Fibroblast of skin of back (primary cell): ENCODE measurements at regions not wholly inside any gene's neighbourhood (a gene's known extent, or its start where the extent isn't known, plus 50 kb on each side); places are given as distances from the start of the nearest gene placed in this dataset.
"Not testable (repeated sequence)": the region's sequence is repeated elsewhere in the genome, so short reads cannot be mapped to it uniquely, and the experiment has no call there.

Source experiments
- DNase-seq: peaks from one replicate; pipeline ENCODE4 v3.0.0-alpha.2; 2013

DNA sequence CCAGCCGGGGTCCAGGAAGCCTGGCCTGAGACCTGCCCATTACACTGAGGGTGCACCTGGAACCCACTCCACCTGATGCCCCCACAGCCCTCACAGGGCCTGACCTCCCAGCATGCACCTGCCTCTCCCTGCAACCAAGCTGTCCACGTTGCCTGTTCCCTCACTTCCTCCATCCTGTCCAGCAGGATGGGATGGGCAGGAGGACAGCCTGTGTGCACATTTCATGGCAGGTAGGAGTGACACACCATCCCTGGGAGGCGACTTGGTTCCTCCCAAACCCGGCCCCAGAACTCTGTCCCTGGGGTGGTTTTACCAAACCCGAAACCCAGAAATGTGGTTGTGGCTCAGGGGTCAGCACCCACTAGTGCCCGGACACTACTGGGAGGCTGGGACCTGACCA, 203.8 kb upstream of the ZNF519 start:
- not testable (repeated sequence) for DNase-seq

DNA sequence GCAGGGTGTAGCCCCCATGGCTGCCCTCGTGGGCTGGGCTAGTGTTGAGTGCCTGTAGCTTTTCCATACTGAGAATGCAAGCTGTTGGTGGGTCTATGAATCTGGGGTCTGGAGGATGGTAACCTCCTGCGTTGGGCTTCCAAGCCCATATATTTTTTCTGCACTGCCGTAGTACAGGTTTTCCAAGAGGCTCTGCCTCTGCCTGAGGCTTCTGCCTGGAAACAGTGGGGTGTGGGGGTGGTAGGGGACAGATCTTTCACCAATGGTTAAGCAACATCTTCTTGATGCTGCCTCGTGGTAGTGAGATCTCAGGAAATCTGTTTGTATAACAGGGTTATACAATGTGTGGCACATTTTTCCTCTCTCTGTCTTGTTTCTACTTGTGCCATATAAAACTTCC, 189.0 kb upstream of the ZNF519 start:
- DNase-seq = not testable (repeated sequence)

DNA sequence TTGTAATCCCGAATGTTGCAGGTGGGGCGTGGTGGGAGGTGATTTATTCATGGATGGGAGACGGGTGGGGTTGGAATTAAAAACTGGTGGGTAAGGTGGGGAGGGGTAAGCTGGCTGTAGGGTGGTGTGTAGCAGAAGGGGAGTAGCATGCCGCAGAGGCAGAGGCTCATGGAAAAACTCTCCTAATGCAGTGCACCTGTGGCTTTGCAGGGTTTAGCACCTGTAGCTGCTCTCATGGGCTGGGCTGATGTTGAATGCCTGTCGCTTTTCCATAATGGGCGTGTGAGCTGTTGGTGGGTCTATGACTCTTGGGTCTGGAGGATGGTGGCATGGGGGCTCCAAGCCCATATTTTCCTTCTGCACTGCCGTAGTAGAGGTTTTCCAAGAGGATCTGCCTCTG, 169.0 kb upstream of the ZNF519 start:
- not testable (repeated sequence) for DNase-seq

DNA sequence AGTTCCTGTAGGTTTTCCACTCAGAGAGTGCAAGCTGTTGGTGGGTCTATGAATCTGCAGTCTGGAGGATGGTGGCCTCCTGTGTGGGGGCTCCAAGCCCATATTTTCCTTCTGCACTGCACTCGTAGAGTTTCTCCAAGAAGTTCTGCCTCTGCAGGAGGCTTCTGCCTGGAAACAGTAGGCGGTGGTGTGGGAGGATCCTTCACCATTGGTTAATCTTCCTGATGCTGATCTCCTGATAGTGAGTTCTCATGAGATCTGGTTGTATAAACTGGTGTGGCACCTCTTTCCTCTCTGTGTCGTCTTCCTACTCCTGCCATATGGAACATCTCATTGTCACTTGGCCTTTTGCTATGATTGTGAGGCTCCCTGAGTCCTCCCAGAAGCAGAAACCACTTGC, 162.8 kb upstream of the ZNF519 start:
- DNase-seq = not testable (repeated sequence)

DNA sequence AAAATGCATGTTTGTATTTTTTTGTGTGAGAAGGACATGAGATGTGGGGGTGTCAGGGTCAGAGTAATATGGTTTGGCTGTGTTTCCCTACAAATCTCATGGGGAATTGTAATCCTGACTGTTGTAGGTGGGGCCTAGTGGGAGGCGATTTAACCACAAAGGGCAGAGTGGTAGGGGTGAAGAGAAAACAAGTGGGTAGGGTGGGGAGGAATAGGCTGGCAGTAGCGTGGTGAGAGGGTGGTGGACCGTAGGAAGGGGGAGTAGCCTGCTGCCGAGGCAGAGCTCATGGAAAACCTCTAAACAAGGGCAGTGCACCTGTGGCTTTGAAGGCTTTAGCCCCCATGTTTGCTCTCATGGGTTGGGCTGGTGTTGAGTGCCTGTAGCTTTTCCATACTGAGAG, 152.8 kb upstream of the ZNF519 start:
- no peak for DNase-seq

DNA sequence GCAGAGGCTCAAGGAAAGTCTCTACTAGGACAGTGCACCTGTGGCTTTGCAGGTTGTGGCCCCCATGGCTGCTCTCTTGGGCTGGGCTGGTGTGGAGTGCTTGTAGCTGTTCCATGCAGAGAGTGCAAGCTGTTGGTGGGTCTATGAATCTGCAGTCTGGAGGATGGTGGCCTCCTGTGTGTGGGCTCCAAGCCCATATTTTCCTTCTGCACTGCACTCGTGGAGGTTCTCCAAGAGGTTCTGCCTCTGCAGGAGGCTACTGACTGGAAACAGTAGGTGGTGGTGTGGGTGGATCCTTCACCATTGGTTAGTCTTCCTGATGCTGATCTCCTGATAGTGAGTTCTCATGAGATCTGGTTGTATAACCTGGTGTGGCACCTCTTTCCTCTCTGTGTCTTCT, 143.2 kb upstream of the ZNF519 start:
- DNase-seq = not testable (repeated sequence)

DNA sequence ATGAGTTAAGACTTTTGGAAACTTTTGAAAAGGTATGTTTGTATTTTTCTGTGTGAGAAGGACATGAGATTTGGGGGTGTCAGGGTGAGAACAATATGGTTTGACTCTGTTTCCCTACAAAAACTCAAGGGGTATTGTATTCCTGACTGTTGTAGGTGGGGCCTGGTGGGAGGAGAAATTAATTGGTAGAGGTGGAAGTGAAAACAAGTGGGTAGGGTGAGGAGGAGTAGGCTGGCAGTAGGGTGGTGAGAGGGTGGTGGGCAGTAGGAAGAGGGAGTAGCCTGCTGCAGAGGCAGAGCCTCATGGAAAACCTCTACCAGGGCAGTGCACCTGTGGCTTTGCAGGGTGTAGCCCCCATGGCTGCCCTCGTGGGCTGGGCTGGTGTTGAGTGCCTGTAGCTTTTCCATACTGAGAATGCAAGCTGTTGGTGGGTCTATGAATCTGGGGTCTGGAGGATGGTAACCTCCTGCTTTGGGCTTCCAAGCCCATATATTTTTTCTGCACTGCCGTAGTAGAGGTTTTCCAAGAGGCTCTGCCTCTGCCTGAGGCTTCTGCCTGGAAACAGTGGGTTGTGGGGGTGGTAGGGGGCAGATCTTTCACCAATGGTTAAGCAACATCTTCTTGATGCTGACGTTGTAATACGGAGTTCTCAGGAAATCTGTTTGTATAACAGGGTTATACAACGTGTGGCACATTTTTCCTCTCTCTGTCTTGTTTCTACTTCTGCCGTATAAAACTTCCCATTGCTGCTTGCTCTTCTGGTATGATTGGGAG, 133.6 kb upstream of the ZNF519 start:
- not testable (repeated sequence) for DNase-seq

DNA sequence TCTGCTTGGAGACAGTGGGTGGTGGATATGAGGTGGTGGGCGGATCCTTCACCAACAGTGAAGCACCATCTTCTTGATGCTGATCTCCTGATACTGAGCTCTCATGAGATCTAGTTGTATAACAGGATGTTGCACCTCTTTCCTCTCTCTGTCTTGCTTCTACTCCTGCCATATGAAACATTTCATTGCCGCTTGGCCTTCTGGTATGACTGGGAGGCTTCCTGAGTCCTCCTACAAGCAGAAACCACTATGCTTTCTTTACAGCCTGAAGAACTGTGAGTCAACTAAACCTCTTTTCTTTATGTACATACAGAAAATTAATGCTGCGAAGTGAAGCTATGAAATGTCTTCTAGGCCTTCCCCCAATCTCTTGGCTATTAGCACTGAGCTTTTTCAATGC, 130.6 kb upstream of the ZNF519 start:
- DNase-seq = not testable (repeated sequence)

DNA sequence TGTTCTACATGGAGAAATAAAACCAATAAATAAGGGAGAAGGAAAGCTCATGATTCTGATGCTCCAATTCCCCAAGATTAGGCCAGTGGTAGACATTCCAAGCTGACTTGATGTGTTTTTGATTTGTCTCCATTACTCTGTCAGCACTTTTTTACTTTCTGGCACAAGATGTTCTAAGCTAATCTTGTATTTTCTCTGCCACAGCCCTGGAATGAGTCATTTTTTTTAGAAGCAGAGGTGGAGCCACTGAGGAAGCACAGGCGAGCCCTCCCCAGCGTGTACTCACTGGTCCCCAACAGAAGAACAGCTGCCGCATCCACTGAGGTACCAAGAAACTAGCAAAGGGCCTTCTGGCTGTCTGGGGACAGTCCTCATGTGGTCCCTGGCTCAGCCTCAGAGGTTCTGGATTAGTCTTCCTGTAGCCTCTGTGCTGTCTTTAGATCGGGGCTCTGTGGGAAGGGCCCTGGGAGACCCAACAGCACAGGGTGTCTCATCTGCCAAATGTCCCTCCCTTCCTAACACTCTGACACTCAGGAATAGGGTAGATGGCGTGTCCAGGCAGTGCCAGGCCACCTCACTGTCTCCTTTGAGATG, 117.9 kb upstream of the ZNF519 start:
- not testable (repeated sequence) for DNase-seq

DNA sequence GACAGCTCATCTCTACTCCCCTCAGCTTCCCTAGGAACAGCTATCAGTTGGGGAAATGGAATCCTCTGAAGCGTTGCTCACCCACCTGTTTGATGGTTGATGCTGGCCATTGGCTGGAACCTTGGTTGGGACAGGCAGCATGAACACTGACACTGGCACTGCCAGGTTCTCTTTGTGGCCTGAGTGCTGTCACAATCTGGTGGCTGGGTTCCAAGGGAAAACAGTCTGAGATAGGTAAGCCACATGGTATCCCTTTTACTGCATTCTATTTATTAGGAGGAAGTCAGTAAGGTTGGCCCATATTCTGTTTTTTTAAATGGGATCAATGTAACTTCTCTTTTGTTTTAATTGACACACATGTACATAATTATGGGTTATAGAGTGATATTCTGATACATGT, 107.0 kb upstream of the ZNF519 start:
- not testable (repeated sequence) for DNase-seq

DNA sequence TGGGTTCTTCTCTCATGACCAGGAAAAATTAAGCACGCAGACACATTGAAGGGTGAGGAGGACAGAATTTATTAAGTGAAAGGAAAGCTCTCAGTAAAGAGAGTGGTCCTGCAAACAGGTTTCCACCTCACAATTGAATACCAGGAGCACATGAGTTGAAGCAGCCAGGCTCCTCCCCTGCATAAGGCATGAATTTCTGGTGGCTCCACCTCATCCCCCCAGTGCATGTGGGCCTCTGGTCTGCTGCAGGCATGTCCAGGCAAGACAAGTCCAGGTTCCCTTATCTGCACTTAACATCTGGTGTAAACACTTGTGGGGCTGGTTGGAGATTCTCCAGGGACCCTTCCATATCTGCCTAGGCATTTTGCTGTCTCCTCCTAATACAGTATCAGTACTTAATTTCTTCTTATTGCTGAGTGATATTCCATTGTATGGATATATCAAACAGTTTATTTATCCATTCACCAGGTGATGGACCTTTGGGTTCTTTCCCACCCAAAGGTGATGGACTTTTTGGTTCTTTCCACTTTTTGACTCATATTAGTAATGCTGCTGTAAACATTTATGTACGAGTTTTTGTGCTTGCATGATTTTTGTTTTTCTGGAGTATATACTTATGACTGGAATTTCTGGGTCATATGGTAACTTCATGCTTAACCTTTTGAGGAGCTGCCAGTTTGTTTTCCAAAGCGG, 104.3 kb upstream of the ZNF519 start:
- DNase-seq = not testable (repeated sequence)

DNA sequence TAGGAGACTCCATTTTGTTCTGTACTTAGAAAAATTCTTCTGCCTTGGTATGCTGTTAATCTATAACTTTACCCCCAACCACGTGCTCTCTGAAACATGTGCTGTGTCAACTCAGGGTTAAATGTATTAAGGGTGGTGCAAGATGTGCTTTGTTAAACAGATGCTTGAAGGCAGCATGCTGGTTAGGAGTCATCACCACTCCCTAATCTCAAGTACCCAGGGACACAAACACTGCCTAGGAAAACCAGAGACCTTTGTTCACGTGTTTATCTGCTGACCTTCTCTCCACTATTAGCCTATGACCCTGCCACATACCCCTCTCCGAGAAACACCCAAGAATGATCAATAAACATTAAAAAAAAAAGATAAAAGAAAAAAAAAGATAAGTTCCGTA, 93.0 kb upstream of the ZNF519 start:
- not testable (repeated sequence) for DNase-seq

DNA sequence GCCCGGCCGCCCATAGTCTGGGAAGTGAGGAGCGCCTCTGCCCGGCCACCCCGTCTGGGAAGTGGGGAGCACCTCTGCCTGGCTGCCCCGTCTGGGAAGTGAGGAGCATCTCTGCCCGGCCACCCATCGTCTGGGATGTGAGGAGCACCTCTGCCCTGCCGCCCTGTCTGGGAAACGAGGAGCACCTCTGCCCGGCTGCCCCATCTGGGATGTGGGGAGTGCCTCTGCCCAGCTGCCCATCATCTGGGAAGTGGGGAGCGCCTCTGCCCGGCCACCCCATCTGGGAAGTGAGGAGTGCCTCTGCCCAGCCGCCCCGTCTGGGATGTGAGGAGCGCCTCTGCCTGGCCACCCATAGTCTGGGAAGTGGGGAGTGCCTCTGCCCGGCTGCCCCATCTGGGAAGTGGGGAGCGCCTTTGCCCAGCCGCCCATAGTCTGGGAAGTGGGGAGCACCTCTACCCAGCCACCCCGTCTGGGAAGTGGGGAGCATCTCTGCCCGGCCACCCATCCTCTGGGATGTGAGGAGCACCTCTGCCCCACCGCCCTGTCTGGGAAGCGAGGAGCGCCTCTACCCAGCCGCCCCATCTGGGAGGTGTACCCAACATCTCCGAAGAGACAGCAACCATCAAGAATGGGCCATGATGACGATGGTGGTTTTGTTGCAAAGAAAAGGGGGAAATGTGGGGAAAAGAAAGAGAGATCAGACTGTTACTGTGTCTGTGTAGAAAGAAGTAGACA, 92.5 kb upstream of the ZNF519 start:
- DNase-seq = not testable (repeated sequence)

DNA sequence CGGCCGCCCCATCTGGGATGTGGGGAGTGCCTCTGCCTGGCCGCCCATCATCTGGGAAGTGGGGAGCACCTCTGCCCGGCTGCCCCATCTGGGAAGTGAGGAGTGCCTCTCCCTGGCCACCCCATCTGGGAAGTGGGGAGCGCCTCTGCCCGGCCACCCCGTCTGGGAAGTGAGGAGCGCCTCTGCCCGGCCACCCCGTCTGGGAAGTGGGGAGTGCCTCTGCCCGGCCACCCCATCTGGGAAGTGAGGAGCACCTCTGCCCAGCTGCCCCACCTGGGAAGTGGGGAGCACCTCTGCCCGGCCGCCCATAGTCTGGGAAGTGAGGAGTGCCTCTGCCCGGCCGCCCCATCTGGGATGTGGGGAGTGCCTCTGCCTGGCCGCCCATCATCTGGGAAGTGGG, 91.7 kb upstream of the ZNF519 start:
- not testable (repeated sequence) for DNase-seq

DNA sequence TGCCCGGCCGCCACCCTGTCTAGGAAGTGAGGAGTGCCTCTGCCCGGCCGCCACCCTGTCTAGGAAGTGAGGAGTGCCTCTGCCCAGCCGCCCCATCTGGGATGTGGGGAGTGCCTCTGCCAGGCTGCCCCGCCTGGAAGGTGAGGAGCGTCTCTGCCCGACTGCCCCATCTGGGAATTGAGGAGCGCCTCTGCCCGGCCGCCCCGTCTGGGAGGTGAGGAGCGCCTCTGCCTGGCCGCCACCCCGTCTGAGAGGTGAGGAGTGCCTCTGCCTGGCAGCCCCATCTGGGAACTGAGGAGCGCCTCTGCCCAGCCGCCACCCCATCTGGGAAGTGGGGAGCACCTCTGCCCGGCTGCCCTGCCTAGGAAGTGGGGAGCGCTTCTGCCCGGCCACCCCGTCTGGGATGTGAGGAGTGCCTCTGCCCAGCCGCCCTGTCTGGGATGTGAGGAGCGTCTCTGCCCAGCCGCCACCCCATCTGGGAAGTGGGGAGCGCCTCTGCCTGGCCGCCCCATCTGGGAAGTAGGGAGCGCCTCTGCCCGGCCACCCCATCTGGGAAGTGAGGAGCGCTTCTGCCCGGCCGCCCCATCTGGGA, 91.1 kb upstream of the ZNF519 start:
- not testable (repeated sequence) for DNase-seq

DNA sequence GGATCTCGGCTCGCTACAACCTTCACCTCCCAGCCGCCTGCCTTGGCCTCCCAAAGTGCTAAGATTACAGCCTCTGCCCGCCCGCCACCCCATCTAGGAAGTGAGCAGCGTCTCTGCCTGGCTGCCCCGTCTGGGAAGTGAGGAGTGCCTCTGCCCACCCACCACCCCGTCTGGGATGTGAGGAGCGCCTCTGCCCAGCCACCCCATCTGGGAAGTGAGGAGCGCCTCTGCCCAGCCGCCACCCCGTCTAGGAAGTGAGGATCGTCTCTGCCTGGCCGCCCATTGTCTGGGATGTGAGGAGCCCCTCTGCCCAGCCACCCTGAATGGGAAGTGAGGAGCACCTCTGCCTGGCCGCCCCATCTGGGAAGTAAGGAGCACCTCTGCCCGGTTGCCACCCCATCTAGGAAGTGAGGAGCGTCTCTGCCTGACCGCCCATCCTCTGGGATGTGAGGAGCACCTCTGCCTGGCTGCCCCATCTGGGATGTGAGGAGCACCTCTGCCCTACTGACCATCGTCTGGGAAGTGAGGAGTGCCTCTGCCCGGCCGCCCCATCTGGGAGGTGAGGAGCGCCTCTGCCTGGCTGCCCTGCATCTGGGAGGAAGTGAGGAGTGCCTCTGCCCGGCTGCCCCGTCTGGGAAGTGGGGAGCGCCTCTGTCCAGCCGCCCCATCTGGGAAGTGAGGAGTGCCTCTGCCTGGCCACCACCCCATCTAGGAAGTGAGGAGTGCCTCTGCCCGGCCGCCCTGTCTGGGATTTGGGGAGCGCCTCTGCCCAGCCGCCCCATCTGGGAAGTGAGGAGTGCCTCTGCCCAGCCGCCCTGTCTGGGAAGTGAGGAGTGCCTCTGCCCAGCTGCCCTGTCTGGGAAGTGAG, 90.4 kb upstream of the ZNF519 start:
- DNase-seq = not testable (repeated sequence)

DNA sequence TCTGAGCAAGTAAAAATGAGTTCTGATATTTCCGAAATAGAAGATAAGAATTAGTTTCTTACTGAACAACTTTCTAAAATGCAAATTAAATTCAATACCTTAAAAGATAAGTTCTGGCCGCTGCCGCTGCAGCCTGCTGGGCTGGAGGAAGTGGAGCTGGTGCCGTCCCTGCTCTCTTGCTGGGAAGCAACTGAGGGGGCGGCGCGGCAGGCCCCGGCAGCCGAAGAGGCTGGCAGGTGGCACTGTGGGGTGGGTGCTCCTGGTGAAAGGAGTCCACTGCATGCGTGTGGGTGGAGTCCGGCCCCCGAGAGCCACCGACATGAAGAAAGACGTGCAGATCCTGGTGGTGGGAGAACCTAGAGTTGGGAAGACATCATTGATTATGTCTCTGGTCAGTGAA, 89.5 kb upstream of the ZNF519 start:
- DNase-seq = no peak

DNA sequence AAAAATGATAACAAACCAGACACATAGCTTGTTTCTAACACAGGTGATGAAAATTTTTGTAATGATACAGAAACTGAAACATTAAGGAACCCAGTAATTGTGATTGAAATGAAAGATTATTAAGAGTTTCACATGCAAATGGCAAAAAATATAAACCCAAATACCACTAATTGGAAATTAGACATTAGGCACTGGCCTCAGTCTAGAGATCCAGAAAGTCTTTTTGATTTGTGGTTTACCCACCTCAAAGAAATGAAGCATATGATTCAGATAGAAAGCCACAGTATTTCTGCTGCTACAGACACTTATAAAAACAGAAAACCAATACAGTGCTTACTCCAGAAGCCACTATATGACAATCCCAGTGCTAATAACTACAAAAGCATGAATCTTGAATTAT, 83.7 kb upstream of the ZNF519 start:
- not testable (repeated sequence) for DNase-seq

DNA sequence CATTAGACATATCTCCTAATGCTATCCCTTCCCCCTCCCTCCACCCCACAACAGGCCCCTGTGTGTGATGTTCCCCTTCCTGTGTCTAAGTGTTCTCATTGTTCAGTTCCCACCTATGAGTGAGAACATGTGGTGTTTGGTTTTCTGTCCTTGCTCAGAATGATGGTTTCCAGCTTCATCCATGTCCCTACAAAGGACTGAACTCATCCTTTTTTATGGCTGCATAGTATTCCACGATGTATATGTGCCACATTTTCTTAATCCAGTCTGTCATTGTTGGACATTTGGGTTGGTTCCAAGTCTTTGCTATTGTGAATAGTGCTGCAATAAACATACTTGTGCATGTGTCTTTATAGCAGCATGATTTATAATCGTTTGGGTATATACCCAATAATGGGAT, 71.2 kb upstream of the ZNF519 start:
- DNase-seq = not testable (repeated sequence)

DNA sequence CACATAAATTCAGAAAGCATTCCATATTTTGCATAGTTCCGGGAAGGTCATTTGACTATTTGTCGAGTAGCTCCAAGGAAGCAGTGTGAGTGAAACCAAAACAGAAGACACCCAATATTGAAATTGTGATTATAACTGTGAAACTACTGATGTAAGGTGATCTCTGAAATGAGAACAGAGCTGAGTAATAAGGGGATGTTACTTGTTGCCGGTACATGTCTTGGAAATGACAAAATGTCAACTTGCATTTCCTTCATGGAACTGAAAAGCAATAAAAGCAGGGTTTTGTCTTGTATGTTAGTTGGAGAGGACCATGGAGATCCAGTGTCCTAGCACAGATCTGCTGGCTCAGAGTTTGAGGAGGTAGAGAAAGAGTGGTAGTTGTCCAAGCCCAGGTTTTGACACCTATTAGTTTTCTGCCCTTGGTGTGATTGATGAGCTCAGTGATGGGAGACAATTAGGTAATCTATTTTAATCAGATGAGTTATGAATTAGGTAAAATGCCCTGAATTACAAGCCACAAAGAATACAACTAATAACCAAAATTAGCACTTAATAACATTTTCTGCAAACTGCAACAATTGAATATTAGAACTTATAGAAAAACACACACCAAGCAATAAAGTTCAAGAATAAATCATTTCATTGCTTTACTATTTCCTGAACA, 58.7 kb upstream of the ZNF519 start:
- not testable (repeated sequence) for DNase-seq

DNA sequence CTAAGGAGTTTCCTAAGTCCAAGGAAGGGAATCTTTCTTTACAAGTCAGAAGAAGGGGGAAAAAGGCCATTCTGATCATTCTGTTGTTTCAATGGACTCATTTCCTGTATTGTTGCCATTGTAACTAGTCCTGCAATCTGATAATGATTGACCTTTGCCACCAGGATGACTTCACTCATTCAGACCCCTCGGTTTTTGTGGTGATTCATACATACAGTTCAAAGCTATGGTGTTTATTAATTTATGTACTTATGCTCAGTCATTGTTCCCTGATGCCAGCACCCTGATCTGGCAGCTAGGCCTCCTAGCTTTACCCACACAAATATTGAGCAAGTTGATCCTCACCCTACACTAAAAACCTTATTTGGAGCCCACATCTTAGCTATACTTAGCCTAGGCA, 57.6 kb upstream of the ZNF519 start:
- DNase-seq = peak; percentile 58
